ENCODE measurements at regions not wholly inside any gene's neighbourhood (a gene's known extent, or its start where the extent isn't known, plus 50 kb on each side); places are given as distances from the start of the nearest gene placed in this dataset.

DNA sequence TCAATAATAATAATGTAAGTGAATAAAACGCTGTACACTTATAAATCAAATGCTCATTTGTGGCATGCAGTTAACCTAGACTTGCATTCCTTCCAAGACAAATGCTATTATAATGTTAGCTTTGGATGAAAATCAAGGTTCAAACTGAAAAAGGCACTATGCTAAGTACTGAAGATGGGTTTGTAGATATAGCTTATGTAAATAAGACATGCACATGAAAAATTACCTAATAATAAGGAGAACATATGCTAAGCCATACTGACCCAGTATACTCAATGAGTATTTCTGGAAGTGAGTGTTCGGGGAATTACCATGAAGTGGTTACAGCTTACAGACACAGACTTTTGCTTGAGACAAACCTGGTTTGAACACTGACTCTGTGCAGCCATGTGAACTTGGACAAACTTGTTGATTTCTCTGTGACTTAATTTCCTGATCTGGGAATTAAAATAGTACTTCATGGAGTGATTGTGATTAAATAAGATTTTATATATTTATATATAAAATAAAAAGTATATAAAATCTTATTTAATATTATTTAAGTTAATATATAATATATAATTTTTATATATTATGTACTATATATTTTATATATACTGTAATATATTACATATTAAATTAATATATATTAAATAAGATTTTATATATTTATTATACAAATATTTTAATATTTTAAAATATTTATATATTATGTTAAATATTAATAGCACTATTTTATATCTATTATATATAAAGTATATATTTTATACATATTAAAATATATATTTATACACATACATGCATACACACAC is 159.2 kb downstream of the ZPLD1 start:
- Histone ChIP-seq H3K9ac (ENCODE audit: insufficient read depth in 1 of 2, low read length in 2 of 2) (no peak overlapping the region), H3K9me3 (ENCODE audit: control insufficient read depth in 4 of 4, insufficient read depth in 3 of 4, low read length in 3 of 4) (peaks cover 0 to 3% (median 0%) of the 10 kb centered on the region in 4 donors), H3K4me1 (ENCODE audit: control insufficient read depth in 5 of 5, insufficient read depth in 5 of 5, low read length in 5 of 5) (no peaks in the 10 kb centered on the region), H3K4me3 (no peak overlapping the region), H3K27me3 (ENCODE audit: control insufficient read depth in 3 of 3, insufficient read depth in 3 of 3, low read length in 2 of 3) (no peaks in the 10 kb centered on the region), H3K27ac (ENCODE audit: low read depth in 1 of 2, low read length in 1 of 2) (no peak overlapping the region), H3K36me3 (ENCODE audit: control insufficient read depth in 4 of 4, insufficient read depth in 4 of 4, low read length in 4 of 4) (no peaks in the 10 kb centered on the region)
- WGBS, 2 donors: 67 to 85% methylated on average over 2 of the region's 2 CpGs
- ATAC-seq (ENCODE audit: insufficient read depth, low FRiP score) (no peak), DNase-seq (no peak)
- TF ChIP-seq, protein P1, sequence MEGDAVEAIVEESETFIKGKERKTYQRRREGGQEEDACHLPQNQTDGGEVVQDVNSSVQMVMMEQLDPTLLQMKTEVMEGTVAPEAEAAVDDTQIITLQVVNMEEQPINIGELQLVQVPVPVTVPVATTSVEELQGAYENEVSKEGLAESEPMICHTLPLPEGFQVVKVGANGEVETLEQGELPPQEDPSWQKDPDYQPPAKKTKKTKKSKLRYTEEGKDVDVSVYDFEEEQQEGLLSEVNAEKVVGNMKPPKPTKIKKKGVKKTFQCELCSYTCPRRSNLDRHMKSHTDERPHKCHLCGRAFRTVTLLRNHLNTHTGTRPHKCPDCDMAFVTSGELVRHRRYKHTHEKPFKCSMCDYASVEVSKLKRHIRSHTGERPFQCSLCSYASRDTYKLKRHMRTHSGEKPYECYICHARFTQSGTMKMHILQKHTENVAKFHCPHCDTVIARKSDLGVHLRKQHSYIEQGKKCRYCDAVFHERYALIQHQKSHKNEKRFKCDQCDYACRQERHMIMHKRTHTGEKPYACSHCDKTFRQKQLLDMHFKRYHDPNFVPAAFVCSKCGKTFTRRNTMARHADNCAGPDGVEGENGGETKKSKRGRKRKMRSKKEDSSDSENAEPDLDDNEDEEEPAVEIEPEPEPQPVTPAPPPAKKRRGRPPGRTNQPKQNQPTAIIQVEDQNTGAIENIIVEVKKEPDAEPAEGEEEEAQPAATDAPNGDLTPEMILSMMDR (IDR thresholded peaks at IDR 0.05; ENCODE audit: control extremely low read depth, extremely low read depth): no peak

DNA sequence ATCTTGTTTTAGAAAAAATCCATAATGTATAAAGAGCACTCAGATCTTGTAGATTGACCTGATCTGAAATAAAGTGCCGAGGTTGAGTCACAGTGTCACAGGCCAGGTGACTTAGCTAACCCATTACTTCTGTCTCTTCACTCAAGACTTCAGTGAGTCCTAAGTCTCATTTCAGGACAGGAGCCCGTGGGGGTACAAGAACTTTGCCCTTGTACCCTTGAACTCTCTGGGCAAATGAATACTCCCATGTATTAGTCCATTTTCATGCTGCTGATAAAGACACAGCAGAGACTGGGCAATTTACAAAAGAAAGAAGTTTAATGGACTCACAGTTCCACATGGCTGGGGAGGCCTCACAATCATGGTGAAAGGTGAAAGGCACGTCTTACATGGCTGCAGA is 160.2 kb downstream of the ZPLD1 start:
- Histone ChIP-seq H3K4me1 (ENCODE audit: control insufficient read depth in 5 of 5, insufficient read depth in 5 of 5, low read length in 5 of 5) (no peaks in the 10 kb centered on the region), H3K27me3 (ENCODE audit: control insufficient read depth in 3 of 3, insufficient read depth in 3 of 3, low read length in 2 of 3) (no peaks in the 10 kb centered on the region), H3K9me3 (ENCODE audit: control insufficient read depth in 4 of 4, insufficient read depth in 3 of 4, low read length in 3 of 4) (peaks cover 0 to 3% (median 0%) of the 10 kb centered on the region in 4 donors), H3K9ac (ENCODE audit: insufficient read depth in 1 of 2, low read length in 2 of 2) (no peak overlapping the region), H3K4me3 (no peak overlapping the region), H3K27ac (ENCODE audit: low read depth in 1 of 2, low read length in 1 of 2) (no peak overlapping the region), H3K36me3 (ENCODE audit: control insufficient read depth in 4 of 4, insufficient read depth in 4 of 4, low read length in 4 of 4) (no peaks in the 10 kb centered on the region)
- DNase-seq (no peak), ATAC-seq (ENCODE audit: insufficient read depth, low FRiP score) (no peak)
- WGBS, 2 donors: 75 to 82% methylated on average over 3 of the region's 3 CpGs
- TF ChIP-seq, protein P1 (IDR thresholded peaks at IDR 0.05; ENCODE audit: control extremely low read depth, extremely low read depth): no peak

DNA sequence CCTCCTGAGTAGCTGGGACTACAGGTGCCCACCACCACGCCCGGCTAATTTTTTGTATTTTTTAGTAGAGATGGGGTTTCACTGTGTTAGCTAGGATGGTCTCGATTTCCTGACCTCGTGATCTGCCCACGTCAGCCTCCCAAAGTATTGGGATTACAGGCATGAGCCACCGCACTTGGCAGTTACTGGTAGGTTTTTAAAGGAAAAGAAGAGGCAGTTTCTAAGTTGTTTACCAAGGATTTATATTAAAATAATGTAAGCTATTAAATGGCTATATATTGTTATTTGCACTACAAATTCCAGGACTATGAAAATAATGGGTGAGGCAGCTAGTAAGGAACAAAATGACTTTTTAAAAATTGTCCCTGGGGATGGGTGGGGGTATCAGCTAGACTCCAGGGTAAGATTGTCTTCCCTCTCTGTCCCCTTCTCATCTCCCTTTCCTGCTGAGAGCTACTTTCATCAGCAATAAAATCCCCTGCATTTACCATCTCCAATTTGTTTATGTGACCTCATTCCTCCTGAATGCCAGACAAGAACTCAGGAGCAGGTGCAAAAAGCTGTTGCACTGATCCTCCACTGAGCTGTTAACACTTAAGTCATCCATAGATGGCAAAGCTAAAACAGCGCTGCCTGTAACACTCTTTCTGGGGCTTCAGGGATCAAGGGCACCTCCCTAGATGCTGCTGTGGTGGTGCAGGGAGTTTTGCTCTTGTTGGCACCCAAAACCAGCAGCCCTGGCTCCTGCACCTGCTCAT is 165.2 kb downstream of the ZPLD1 start:
- Histone ChIP-seq H3K4me3 (no peak overlapping the region), H3K4me1 (ENCODE audit: control insufficient read depth in 5 of 5, insufficient read depth in 5 of 5, low read length in 5 of 5) (peaks cover 0 to 13% (median 0%) of the 10 kb centered on the region in 5 donors), H3K36me3 (ENCODE audit: control insufficient read depth in 4 of 4, insufficient read depth in 4 of 4, low read length in 4 of 4) (no peaks in the 10 kb centered on the region), H3K9ac (ENCODE audit: insufficient read depth in 1 of 2, low read length in 2 of 2) (no peak overlapping the region), H3K9me3 (ENCODE audit: control insufficient read depth in 4 of 4, insufficient read depth in 3 of 4, low read length in 3 of 4) (no peaks in the 10 kb centered on the region), H3K27ac (ENCODE audit: low read depth in 1 of 2, low read length in 1 of 2) (no peak overlapping the region), H3K27me3 (ENCODE audit: control insufficient read depth in 3 of 3, insufficient read depth in 3 of 3, low read length in 2 of 3) (no peaks in the 10 kb centered on the region)
- TF ChIP-seq, protein P1 (IDR thresholded peaks at IDR 0.05; ENCODE audit: control extremely low read depth, extremely low read depth): no peak
- ATAC-seq (ENCODE audit: insufficient read depth, low FRiP score): no peak
- 91 to 94% methylated on average over 7 of the region's 7 CpGs for WGBS, 2 donors
- no peak for DNase-seq

Data from lung (tissue), 11 donors.